IMR-90 (cell line): ENCODE measurements at regions not wholly inside any gene's neighbourhood (a gene's known extent, or its start where the extent isn't known, plus 50 kb on each side); places are given as distances from the start of the nearest gene placed in this dataset.

Source experiments
- CTCF ChIP-seq: conservative IDR thresholded peaks from 2 replicates; pipeline ENCODE4 v1.5.1; 2012; ENCODE audit warnings: mild to moderate bottlenecking, low read depth, low read length, improper control_type of control experiment
- MAZ ChIP-seq: IDR thresholded peaks from 2 replicates; pipeline ENCODE4 v1.6.1; 2012; ENCODE audit warnings: low read depth, mild to moderate bottlenecking, low read length, improper control_type of control experiment, moderate library complexity, borderline replicate concordance

- TF ChIP-seq MAZ (no peak), CTCF (no peak)
These were observed 109.3 kb downstream of the HMX1 start for GRCh38 chr4:8762356-8762755.
